ENCODE measurements at regions not wholly inside any gene's neighbourhood (a gene's known extent, or its start where the extent isn't known, plus 50 kb on each side); places are given as distances from the start of the nearest gene placed in this dataset.

- no peaks in the 10 kb centered on the region for H3K4me1 ChIP-seq (ENCODE audit: insufficient read depth)
- no peak overlapping the region for H3K4me3 Mint-ChIP-seq
- no peaks in the 10 kb centered on the region for H3K36me3 Mint-ChIP-seq (ENCODE audit: low read depth)
- H3K27ac ChIP-seq (ENCODE audit: low read depth): no peak overlapping the region
- ATAC-seq (no peak), DNase-seq (ENCODE audit: low spot score) (peak; percentile 5)
- TF ChIP-seq STAT1 (IDR thresholded peaks at IDR 0.05; ENCODE audit: unreplicated experiment) (no peak), ZNF331 (CRISPR knock-in tag; IDR thresholded peaks at IDR 0.05; ENCODE audit: low read depth) (no peak), EZH2phosphoT487 (IDR thresholded peaks at IDR 0.05; ENCODE audit: unreplicated experiment) (no peak), ZNF114 (CRISPR knock-in tag; IDR thresholded peaks at IDR 0.05) (no peak), JUNB (IDR thresholded peaks at IDR 0.05; ENCODE audit: unreplicated experiment) (no peak), CREB1 (CRISPR knock-in tag; IDR thresholded peaks at IDR 0.05; ENCODE audit: low read depth) (no peak), EZH2 (IDR thresholded peaks at IDR 0.05; ENCODE audit: low read depth, unreplicated experiment) (no peak), POLR2AphosphoS5 (IDR thresholded peaks at IDR 0.05; ENCODE audit: low read depth) (no peak), REST (IDR thresholded peaks at IDR 0.05; ENCODE audit: unreplicated experiment) (no peak)
- TF ChIP-seq, protein P1, sequence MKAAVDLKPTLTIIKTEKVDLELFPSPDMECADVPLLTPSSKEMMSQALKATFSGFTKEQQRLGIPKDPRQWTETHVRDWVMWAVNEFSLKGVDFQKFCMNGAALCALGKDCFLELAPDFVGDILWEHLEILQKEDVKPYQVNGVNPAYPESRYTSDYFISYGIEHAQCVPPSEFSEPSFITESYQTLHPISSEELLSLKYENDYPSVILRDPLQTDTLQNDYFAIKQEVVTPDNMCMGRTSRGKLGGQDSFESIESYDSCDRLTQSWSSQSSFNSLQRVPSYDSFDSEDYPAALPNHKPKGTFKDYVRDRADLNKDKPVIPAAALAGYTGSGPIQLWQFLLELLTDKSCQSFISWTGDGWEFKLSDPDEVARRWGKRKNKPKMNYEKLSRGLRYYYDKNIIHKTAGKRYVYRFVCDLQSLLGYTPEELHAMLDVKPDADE (IDR thresholded peaks at IDR 0.05): no peak
- peak overlapping the region; percentile 42 for H3K27ac Mint-ChIP-seq
- H2AFZ ChIP-seq: peak overlapping the region; percentile 38; the same call in 1 of the 2 replicates
- H3K27me3 Mint-ChIP-seq (ENCODE audit: insufficient read depth, low read depth, poor library complexity): peaks cover 3% of the 10 kb centered on the region
- no peak overlapping the region for H3K4me2 ChIP-seq
- H4K20me1 ChIP-seq (replicated peaks; ENCODE audit: insufficient read depth): no peaks in the 10 kb centered on the region
- peaks cover 22% of the 10 kb centered on the region; the same call in 1 of the 2 replicates for H3K9me2 ChIP-seq (ENCODE audit: insufficient read depth)
- H3K4me3 ChIP-seq: no peak overlapping the region
- H3K36me3 ChIP-seq (ENCODE audit: insufficient read depth): no peaks in the 10 kb centered on the region
- H3K27me3 ChIP-seq (ENCODE audit: insufficient read depth): no peaks in the 10 kb centered on the region
- peaks cover 5% of the 10 kb centered on the region for H3K9me3 Mint-ChIP-seq
- no peaks in the 10 kb centered on the region for H3K79me2 ChIP-seq (replicated peaks; ENCODE audit: insufficient read depth)
- peaks cover 9% of the 10 kb centered on the region for H3K4me1 Mint-ChIP-seq
- no peaks in the 10 kb centered on the region for H3F3A ChIP-seq (replicated peaks; ENCODE audit: low read depth)
Observed at GRCh38 chr12:21073822-21074460, 57.1 kb upstream of the SLCO1B1 start.

Measured in GM23338 (cell line).